CD4-positive, alpha-beta T cell treated with Interleukin-2 at 100 ng/mL for 4 hours (primary cell): ENCODE measurements at regions not wholly inside any gene's neighbourhood (a gene's known extent, or its start where the extent isn't known, plus 50 kb on each side); places are given as distances from the start of the nearest gene placed in this dataset.
"Not testable (repeated sequence)": the region's sequence is repeated elsewhere in the genome, so short reads cannot be mapped to it uniquely, and the experiment has no call there.

Experiments
- DNase-seq: peaks from one replicate; pipeline ENCODE4 v3.0.0-alpha.2; 2020; ENCODE audit warnings: low spot score

DNA sequence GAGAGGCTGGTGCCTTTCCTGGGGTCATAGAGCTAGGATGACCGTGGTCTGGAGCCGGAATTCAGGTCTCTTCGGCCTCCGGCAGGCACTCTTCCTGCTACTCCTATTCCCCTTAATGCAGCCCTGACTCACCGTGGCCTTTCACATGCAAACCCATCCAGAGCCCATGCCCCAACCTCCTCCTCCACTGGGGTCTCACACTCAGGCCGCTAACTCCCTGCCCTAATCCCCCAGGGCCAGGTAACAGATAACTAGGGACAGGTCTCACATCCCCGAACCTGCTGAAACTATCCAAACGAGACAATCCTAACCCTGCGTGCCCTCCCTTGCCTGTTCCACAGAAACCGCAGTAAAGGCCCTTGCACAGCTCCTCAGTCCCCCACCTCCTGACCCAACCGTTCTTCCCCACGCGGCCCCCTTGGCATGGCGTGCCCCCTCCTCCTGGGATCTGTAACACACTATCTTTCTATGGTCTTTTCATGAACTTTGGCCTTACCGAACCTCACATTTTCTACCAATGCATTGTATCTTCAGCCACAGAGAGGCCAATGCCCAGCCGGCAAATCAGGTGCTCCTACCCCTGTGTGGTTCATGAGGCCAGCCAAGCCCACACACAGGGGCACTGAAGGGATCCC is 245.4 kb upstream of the EXOC2 start:
- DNase-seq, result no peak

DNA sequence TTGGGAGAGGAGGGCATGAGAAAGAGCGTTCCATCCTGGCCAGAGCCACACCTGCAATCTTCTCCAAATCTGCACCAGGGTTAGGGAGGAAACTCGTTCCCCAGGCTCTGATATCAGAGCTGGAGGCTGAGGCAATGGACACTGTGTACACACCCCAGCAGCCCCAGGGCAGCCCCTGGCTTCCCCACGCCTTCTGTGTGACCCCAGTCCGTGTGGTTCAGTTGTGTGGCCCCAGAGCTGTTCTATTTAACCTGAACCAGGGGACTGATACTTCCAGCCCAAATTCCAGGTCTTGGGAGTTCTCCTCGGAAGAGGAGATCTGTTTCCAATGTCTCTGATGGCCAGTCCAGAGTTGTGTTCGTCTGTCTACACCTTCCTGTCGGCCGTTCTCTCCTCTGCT is 242.6 kb upstream of the EXOC2 start:
- no peak for DNase-seq

- no peak for DNase-seq
These were observed 241.7 kb upstream of the EXOC2 start for GRCh38 chr6:934686-935085.

DNA sequence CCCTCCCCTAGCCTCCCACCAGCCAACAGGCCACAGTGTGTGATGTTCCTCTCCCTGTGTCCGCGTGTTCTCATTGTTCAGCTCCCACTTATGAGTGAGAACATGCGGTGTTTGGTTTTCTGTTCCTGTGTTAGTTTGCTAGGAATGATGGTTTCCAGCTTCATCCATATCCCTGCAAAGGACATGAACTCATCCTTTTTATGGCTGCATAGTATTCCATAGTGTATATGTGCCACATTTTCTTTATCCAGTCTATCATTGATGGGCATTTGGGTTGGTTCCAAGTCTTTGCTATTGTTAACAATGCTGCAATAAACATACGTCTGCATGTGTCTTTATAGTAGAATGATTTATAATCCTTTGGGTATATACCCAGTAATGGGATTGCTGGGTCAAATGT is 239.0 kb upstream of the EXOC2 start:
- not testable (repeated sequence) for DNase-seq

- DNase-seq, result no peak
These were observed 234.2 kb upstream of the EXOC2 start for GRCh38 chr6:927157-927556.

DNA sequence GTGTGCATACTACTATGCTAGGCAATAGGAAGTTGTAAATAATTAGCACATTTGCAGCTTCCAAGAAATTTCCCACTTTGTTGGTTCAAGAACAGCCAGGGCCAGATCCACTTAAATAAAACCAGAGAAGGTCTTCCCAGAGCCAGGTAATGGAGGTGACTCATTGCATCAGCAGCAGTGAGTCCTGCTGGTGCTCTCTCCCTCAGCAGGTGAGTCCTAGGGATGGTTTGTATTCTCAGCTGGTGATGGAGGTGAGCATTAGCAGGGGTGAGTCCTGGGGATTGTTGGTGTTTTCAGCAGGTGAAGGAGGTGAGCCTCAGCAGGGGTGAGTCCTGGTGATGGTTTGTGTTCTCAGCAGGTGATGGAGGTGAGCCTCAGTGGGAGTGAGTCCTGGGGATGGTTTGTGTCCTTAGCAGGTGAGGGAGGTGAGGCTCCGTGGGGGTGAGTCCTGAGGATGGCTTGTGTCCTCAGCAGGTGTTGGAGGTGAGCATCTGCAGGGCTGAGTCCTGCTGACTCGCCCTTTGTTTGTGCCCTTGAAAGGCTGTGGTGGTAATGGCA is 232.8 kb upstream of the EXOC2 start:
- DNase-seq, result no peak

DNA sequence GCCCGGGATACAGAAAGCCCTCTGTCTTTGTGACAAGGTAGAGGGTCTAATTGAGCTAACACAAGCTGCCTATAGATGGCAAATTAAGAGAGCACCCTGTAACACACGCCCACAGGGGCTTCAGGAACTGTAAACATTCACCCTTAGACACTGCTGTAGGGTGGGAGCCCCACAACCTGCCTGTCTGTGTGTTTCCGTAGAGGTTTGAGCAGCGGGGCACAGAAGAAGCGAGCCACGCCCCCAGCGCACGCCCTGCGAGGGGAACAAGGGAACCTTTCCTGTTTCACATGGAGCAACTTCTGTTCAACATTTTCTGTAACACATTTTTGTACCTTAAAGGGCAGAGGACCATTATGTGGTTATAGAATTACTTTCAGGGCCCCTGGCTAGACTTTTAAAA is 231.7 kb upstream of the EXOC2 start:
- no peak for DNase-seq

DNA sequence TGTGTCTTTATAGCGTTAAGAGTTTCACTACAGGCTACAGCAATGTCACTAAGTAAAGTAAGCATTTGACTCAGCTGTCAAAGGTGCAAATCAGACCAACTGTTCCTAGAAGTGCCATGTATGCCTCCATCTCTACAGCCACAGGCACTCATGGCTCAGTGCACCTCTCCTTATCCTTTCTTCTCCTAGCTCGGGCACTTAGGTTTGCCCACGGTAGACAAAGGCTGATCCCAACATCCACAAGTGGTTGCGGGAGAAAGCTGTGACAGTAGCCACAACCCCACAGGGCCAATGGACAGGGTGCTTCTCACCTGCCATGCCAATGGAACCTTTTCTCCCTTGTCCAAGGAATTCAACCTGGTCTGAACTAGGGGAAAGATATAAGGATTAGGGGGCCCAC is 228.5 kb upstream of the EXOC2 start:
- DNase-seq, result no peak

- DNase-seq, result no peak
These were observed 227.6 kb upstream of the EXOC2 start for GRCh38 chr6:920512-920911.

DNA sequence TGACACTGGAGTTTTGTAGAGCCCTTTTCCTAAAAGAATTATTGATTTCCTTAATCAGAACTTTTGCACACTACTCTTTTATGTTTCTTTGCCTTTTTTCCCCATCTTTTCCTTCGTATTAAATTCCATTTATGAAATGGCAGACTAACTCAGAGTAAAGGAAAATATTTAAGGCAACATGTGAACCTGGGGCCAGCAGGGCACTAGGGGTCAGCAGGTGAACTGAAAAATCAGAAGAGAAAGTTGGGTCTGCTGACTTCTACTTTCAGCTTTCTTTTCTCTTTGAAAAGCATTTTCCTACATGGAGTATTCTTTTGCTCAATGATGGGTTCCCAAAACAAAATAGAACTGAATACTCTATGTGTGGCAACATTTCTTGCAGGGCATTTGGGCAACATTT is 226.6 kb upstream of the EXOC2 start:
- DNase-seq, result no peak

DNA sequence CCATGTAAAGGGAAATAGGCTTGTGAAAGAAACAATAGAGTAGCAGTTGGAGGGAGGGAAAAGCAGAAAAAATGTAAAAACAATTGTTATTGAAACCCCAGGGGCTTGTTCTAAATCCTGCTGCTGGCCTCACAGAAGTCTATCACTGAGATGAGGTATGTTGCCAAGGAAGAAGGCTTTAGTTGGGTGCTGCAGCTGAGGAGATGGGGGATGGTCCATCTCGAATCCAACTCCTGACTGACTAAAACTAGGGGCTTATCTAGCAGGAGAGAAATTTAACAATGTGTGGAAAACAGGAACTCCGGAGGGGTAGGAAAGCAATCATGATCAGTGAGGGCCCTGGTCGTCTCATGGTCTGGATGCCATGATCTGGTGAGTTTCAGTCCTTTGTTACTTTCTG is 225.0 kb upstream of the EXOC2 start:
- no peak for DNase-seq

DNA sequence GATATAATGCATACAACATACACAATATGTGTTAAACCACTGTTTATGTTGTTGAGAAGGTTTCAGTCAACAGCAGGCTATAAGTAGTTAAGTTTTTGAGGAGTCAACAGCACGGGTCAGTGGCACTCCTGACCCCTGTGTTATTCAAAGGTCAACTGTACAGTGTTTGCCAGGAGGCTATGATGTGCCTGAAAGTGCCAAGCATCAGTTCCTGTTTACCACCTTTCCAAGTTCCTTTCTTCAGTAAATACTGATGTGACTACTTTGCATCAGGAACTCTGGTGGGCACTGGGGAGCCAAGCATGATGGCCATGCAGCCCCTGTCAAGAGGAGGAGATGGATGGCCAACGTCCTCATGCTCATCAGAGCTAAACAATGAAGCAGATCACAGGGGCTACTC is 224.4 kb upstream of the EXOC2 start:
- DNase-seq, result no peak

- no peak for DNase-seq
These were observed 223.2 kb upstream of the EXOC2 start for GRCh38 chr6:916131-916530.

DNA sequence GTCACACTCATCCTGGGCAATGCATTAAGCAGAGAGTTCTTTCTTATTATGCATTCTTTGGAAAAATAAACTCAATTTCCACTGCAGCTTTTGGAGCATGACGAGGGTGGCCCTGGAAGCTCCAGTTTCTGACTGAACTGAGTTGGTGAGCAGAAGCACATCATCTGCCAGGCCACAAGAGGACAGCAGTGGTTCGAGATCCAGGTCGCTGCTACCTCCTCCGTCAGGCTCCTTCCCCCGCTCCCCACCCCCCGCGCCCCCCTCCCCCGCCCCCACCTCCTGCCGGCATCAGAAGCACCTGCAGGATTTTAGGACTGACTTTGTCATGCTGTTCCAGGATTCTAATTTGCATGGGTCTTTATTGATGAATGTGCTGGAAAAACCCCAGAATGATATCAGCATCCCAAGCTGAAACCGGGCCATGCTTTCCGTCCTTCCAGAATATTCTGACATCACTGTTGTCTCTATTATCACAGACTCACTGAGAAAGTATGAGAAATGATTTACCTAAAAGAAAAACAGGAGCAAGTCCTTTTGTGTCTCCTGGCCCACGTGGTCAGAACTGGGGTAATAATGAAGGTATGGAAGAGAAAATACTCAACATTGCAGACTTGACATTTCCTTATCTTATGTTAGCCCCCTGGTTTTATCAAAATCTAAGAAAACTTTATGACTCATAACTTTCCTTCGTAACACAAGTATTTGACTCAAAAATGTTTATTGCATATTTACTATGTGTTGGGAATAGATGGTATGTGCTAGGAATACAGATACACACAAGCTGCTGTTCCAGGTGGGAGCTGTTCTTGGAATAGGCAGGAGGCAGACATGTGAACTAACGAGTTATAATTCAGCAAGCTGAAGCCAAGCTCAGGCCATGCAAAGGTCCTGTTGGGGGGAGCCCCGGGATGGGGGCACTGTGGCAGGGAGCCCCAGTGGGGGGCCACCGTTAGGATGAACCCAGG is 220.2 kb upstream of the EXOC2 start:
- DNase-seq, result no peak

DNA sequence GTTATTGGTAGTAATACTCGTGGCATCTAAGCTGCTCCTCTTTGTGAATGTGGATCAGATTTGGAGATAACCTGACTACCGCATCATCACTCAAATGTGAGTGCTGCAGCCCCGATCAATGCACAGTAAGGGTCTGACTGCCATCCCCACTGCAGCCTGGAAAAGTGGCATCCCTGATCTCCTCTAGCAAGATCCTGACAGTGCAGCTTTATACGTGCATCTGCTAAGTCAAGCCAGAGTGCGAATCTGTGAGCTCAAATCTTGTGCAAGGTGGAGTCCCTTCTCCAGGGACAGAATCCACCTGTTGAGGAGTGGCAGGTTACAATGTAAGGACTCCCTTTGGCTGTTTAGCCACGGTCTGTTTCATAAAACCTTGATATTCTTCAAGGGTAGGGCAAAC is 215.0 kb upstream of the EXOC2 start:
- no peak for DNase-seq

DNA sequence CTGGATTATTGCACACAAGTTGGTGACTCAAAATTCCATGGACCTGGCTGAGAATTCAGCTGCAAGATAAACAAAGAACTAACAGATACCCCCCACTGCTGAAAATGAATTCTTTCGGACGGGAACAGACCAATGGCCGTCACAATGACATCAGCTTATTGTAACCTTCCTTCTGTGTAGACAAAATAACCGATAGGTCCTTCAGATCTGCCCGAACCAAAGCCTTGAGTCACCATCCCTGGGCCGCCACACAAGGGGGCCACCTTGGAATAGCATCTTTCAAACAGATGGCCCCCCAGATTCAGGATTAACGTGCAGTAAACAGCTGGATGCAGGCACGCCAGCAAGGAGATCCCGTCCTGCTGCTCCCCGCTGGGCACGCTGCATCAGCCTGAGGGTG is 214.0 kb upstream of the EXOC2 start:
- no peak for DNase-seq

DNA sequence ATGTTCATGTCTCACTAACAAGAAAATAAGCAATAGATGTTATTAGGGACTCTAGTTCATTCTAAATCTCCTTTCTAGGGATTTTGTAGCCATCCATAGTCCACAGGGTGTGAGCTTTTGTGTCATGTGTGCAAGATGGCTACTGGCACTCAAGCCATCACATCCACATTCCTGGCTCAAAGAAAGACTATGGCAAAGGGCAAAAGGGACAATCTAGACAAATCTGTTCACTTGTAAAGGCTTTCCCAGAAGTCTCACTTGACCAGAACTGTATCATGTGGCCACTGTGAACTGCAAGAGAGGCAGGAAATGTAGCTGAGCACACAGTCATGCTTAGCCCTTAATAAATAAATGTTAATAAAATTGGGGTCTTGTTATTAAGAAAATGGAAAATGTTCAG is 212.6 kb upstream of the EXOC2 start:
- DNase-seq, result no peak

- DNase-seq, result no peak
These were observed 212.1 kb upstream of the EXOC2 start for GRCh38 chr6:904994-905393.

GRCh38 chr6:903761-904160 is 210.8 kb upstream of the EXOC2 start:
- DNase-seq, result no peak

GRCh38 chr6:901696-902460 is 208.9 kb upstream of the EXOC2 start:
- DNase-seq, result no peak

GRCh38 chr6:900716-901605 is 208.0 kb upstream of the EXOC2 start:
- no peak for DNase-seq
